ENCODE measurements at regions not wholly inside any gene's neighbourhood (a gene's known extent, or its start where the extent isn't known, plus 50 kb on each side); places are given as distances from the start of the nearest gene placed in this dataset.

- TF ChIP-seq CHD7 (IDR thresholded peaks at IDR 0.05; ENCODE audit: insufficient replicate concordance, low read length) (no peak), YY1 (IDR thresholded peaks at IDR 0.05; ENCODE audit: low read depth, low read length) (no peak), CBX5 (IDR thresholded peaks at IDR 0.05; ENCODE audit: low read depth, low read length) (no peak), ZNF274 (IDR thresholded peaks at IDR 0.05; ENCODE audit: borderline replicate concordance, extremely low read depth, low read length) (no peak)
These were observed 160.8 kb downstream of the PMAIP1 start (continued) for GRCh38 chr18:60060578-60060977.

Data from H1 (cell line).